ENCODE measurements at regions not wholly inside any gene's neighbourhood (a gene's known extent, or its start where the extent isn't known, plus 50 kb on each side); places are given as distances from the start of the nearest gene placed in this dataset.

- H3K4me1 ChIP-seq (ENCODE audit: control insufficient read depth, extremely low read depth, insufficient read depth, low read length) = no peaks in the 10 kb centered on the region
- H3K27me3 ChIP-seq (ENCODE audit: control insufficient read depth, extremely low read depth, insufficient read depth, low read length) = no peaks in the 10 kb centered on the region
- H3K4me2 ChIP-seq (ENCODE audit: control insufficient read depth, extremely low read depth, insufficient read depth, low read depth, low read length) = no peak overlapping the region
- H4K20me1 ChIP-seq (ENCODE audit: control insufficient read depth, extremely low read depth, insufficient read depth, low read length) = no peaks in the 10 kb centered on the region
- no peaks in the 10 kb centered on the region for H3K9me3 ChIP-seq (ENCODE audit: control insufficient read depth, low read depth, low read length)
- H3K4me3 ChIP-seq (ENCODE audit: control insufficient read depth in 2 of 3, extremely low read depth in 1 of 3, insufficient read depth in 2 of 3, low read depth in 1 of 3, low read length in 3 of 3) = no peak overlapping the region
- no peak overlapping the region for H2AFZ ChIP-seq (ENCODE audit: control insufficient read depth, low read length)
- H3K9ac ChIP-seq (ENCODE audit: control insufficient read depth, extremely low read depth, insufficient read depth, low read length) = no peak overlapping the region
- H3K9me1 ChIP-seq (ENCODE audit: control insufficient read depth, extremely low read depth, insufficient read depth, low read length) = no peaks in the 10 kb centered on the region
- H3K36me3 ChIP-seq (ENCODE audit: control insufficient read depth in 2 of 2, extremely low read depth in 1 of 2, insufficient read depth in 2 of 2, low read length in 2 of 2) = no peaks in the 10 kb centered on the region
- FAIRE-seq = no peak
- DNase-seq (ENCODE audit: low read depth, low spot score) = peak; percentile 36
- TF ChIP-seq CTCF (optimal IDR thresholded peaks at IDR 0.05 in 1 of 3, IDR thresholded peaks at IDR 0.05 in 1 of 3, conservative IDR thresholded peaks at IDR 0.05 in 1 of 3; ENCODE audit: extremely low read depth in 1 of 3, insufficient read depth in 2 of 3, low read length in 3 of 3) (peak in 1 of 3 experiments; percentile 29), EZH2 (IDR thresholded peaks at IDR 0.05; ENCODE audit: low read length) (no peak)
- dilution Hi-C loops (cut with MboI; ENCODE audit: extremely low pct_ligation_motif_present, low sequenced_read_pairs) = no loop called here
- no peak overlapping the region for H3K27ac ChIP-seq (ENCODE audit: control insufficient read depth, insufficient read depth, low read length)
- H3K79me2 ChIP-seq (ENCODE audit: control insufficient read depth, insufficient read depth, low read length) = no peaks in the 10 kb centered on the region
Measured at GRCh38 chr19:23460656-23461055, 65.4 kb upstream of the ZNF91 start.

Small RNA genes in the stretch of these regions (small RNA-seq; reads per million reads assigned to genes)
- 0 reads per million in 3 experiments for gene RPS27P29 (ENCODE audit: insufficient read length in 3 of 3, low read depth in 3 of 3, low replicate concordance in 1 of 3)

All from keratinocyte (primary cell).